GM21825 (cell line): ENCODE measurements at regions not wholly inside any gene's neighbourhood (a gene's known extent, or its start where the extent isn't known, plus 50 kb on each side); places are given as distances from the start of the nearest gene placed in this dataset.

Experiments
- ATAC-seq: cut with Tn5 transposase; IDR thresholded peaks from one replicate; pipeline ENCODE4 v1.9.1; 2021; ENCODE audit warnings: mild to moderate bottlenecking, moderate library complexity; ENCODE audit not compliant: unreplicated experiment

- no peak for ATAC-seq
Observed at GRCh38 chr3:159853506-159853864, 135.2 kb upstream of the IL12A start.

- no peak for ATAC-seq
Observed at GRCh38 chr3:159854500-159855124, 134.0 kb upstream of the IL12A start.

GRCh38 chr3:159855599-159856346 lies 132.9 kb upstream of the IL12A start:
- no peak for ATAC-seq

GRCh38 chr3:159856590-159857104 lies 132.0 kb upstream of the IL12A start:
- ATAC-seq, result no peak

GRCh38 chr3:159857840-159858239 lies 130.8 kb upstream of the IL12A start:
- ATAC-seq, result no peak

GRCh38 chr3:159858650-159859049 lies 130.0 kb upstream of the IL12A start:
- no peak for ATAC-seq

GRCh38 chr3:159859424-159859823 lies 129.2 kb upstream of the IL12A start:
- no peak for ATAC-seq

GRCh38 chr3:159859836-159860235 lies 128.8 kb upstream of the IL12A start:
- no peak for ATAC-seq

- no peak for ATAC-seq
Observed at GRCh38 chr3:159860269-159861116, 128.1 kb upstream of the IL12A start.

- ATAC-seq, result peak; percentile 69
Observed at GRCh38 chr3:159861369-159861987, 127.2 kb upstream of the IL12A start.

GRCh38 chr3:159865041-159865579 lies 123.5 kb upstream of the IL12A start:
- no peak for ATAC-seq

GRCh38 chr3:159866201-159866746 lies 122.4 kb upstream of the IL12A start:
- ATAC-seq, result no peak

- no peak for ATAC-seq
Observed at GRCh38 chr3:159867372-159867771, 121.3 kb upstream of the IL12A start.

- no peak for ATAC-seq
Observed at GRCh38 chr3:159870723-159871122, 117.9 kb upstream of the IL12A start.

GRCh38 chr3:159872374-159873109 lies 116.1 kb upstream of the IL12A start:
- no peak for ATAC-seq

GRCh38 chr3:159875116-159875515 lies 113.5 kb upstream of the IL12A start:
- ATAC-seq, result no peak

- no peak for ATAC-seq
Observed at GRCh38 chr3:159877924-159878323, 110.7 kb upstream of the IL12A start.

- ATAC-seq, result no peak
Observed at GRCh38 chr3:159879146-159879545, 109.5 kb upstream of the IL12A start.

- ATAC-seq, result no peak
Observed at GRCh38 chr3:159879598-159879997, 109.0 kb upstream of the IL12A start.

- ATAC-seq, result no peak
Observed at GRCh38 chr3:159881208-159881607, 107.4 kb upstream of the IL12A start.
